H1 (cell line): ENCODE measurements at regions not wholly inside any gene's neighbourhood (a gene's known extent, or its start where the extent isn't known, plus 50 kb on each side); places are given as distances from the start of the nearest gene placed in this dataset.

Experiments used
- CTCF ChIA-PET: fragments of 300-600 bp; sonication (Branson Sonifier 250); formaldehyde crosslinking; loops from one replicate; lab custom pipeline; 2021; ENCODE audit not compliant: partially characterized antibody; lab: Charles Lee
- POLR2A ChIA-PET: fragments of 300-600 bp; sonication (Branson Sonifier 250); formaldehyde crosslinking; loops from one replicate; lab custom pipeline; 2021; ENCODE audit warnings: inconsistent platforms; ENCODE audit not compliant: partially characterized antibody; lab: Charles Lee
- DNase-seq, 2 experiments: peaks; one replicate each; pipeline versions ENCODE4 v3.0.0 to v3.0.0-alpha.2; 2010 to 2022; ENCODE audit warnings: low spot score in 2 of 2, low read depth in 1 of 2, mixed read lengths in 1 of 2
- FAIRE-seq: peaks from 2 replicates; lab custom pipeline; 2011; peaks lifted over from hg19 to GRCh38; lab: Jason Lieb, UNC
- H2AFZ ChIP-seq: 2 replicates; pipeline ENCODE4 v1.8.1; 2012; ENCODE audit warnings: low read length, inconsistent platforms
- H2AK5ac ChIP-seq: 2 replicates; pipeline ENCODE4 v1.6.1; 2013; ENCODE audit warnings: low read depth, low read length
- H2BK120ac ChIP-seq: replicated peaks from 2 replicates; pipeline ENCODE3; 2013; ENCODE audit warnings: low read depth, low read length, inconsistent platforms
- H2BK12ac ChIP-seq: 2 replicates; pipeline ENCODE4 v1.6.1; 2013; ENCODE audit warnings: low read depth, low read length
- H2BK15ac ChIP-seq: 2 replicates; pipeline ENCODE4 v1.6.1; 2013; ENCODE audit warnings: low read length
- H2BK20ac ChIP-seq: 2 replicates; pipeline ENCODE4 v1.6.1; 2013; ENCODE audit warnings: low read length
- H2BK5ac ChIP-seq: 2 replicates; pipeline ENCODE4 v1.6.1; 2013; ENCODE audit warnings: low read depth, low read length
- H3K14ac ChIP-seq: 2 replicates; pipeline ENCODE4 v1.6.1; 2013; ENCODE audit warnings: inconsistent platforms; ENCODE audit not compliant: insufficient read length
- H3K18ac ChIP-seq: 2 replicates; pipeline ENCODE4 v1.6.1; 2013; ENCODE audit warnings: low read length; ENCODE audit errors: extremely low read depth
- H3K23ac ChIP-seq: 2 replicates; pipeline ENCODE4 v1.6.1; 2013; ENCODE audit warnings: inconsistent platforms; ENCODE audit not compliant: insufficient read length
- H3K23me2 ChIP-seq: 2 replicates; pipeline ENCODE4 v1.6.1; 2013; ENCODE audit warnings: low read depth, low read length
- H3K27ac ChIP-seq: 2 replicates; pipeline ENCODE4 v1.6.1; 2011; ENCODE audit warnings: low read depth, low read length, inconsistent platforms
- H3K27me3 ChIP-seq, 4 experiments: replicated peaks in 1 of 4; 1 replicate in 1 of 4; 2 replicates in 3 of 4; pipeline versions ENCODE4 v1.6.1 to v1.8.1; 2011 to 2013; ENCODE audit warnings: low read length in 3 of 4, mild to moderate bottlenecking in 3 of 4, inconsistent platforms in 2 of 4, mixed read lengths in 2 of 4, moderate library complexity in 1 of 4; ENCODE audit not compliant: control insufficient read depth in 3 of 4, insufficient read depth in 3 of 4; ENCODE audit errors: extremely low read depth in 1 of 4
- H3K36me3 ChIP-seq, 4 experiments: 2 replicates each; pipeline versions ENCODE4 v1.6.1 to v1.8.1; 2011 to 2013; ENCODE audit warnings: mild to moderate bottlenecking in 4 of 4, low read length in 3 of 4, moderate library complexity in 2 of 4, control low read depth in 1 of 4, inconsistent platforms in 1 of 4; ENCODE audit not compliant: insufficient read depth in 4 of 4, control insufficient read depth in 2 of 4
- H3K4ac ChIP-seq: replicated peaks from 2 replicates; pipeline ENCODE3; 2013; ENCODE audit warnings: low read length, low read depth, mixed read lengths, inconsistent platforms; ENCODE audit not compliant: insufficient read length
- H3K4me1 ChIP-seq, 4 experiments: replicated peaks in 1 of 4; 1 replicate in 1 of 4; 2 replicates in 3 of 4; pipeline versions ENCODE4 v1.6.1 to v1.8.1; 2011 to 2013; ENCODE audit warnings: low read length in 3 of 4, inconsistent platforms in 2 of 4, mixed read lengths in 1 of 4; ENCODE audit not compliant: insufficient read depth in 4 of 4, control insufficient read depth in 3 of 4
- H3K4me2 ChIP-seq, 2 experiments: 2 replicates each; pipeline versions ENCODE4 v1.6.1 to v1.8.1; 2011 to 2013; ENCODE audit warnings: low read depth in 2 of 2, low read length in 2 of 2, control low read depth in 1 of 2, inconsistent platforms in 1 of 2, mild to moderate bottlenecking in 1 of 2; ENCODE audit not compliant: insufficient read depth in 1 of 2
- H3K4me3 ChIP-seq, 4 experiments: fragments of 200-600, 300-600 bp in 1 of 4; sonication (generic), shearing (Covaris generic), sonication (Bioruptor Twin) in 1 of 4; 2 replicates each; pipeline versions ENCODE4 v1.5.1 to v1.8.1; 2011 to 2016; ENCODE audit warnings: low read length in 4 of 4, low read depth in 3 of 4, control low read depth in 2 of 4, inconsistent platforms in 2 of 4, mild to moderate bottlenecking in 2 of 4, mixed read lengths in 1 of 4, moderate library complexity in 1 of 4; ENCODE audit not compliant: insufficient read depth in 2 of 4; ENCODE audit errors: extremely low read depth in 1 of 4
- H3K56ac ChIP-seq: replicated peaks from 2 replicates; pipeline ENCODE3; 2013; ENCODE audit warnings: low read depth, mild to moderate bottlenecking, mixed read lengths, low read length, inconsistent platforms; ENCODE audit not compliant: insufficient read length
- H3K79me1 ChIP-seq: 2 replicates; pipeline ENCODE4 v1.6.1; 2013; ENCODE audit warnings: low read depth, low read length, control low read depth
- H3K79me2 ChIP-seq, 2 experiments: 2 replicates each; pipeline versions ENCODE4 v1.6.1 to v1.8.1; 2012 to 2013; ENCODE audit warnings: low read length in 2 of 2, mild to moderate bottlenecking in 2 of 2, inconsistent platforms in 1 of 2; ENCODE audit not compliant: insufficient read depth in 2 of 2, control insufficient read depth in 1 of 2
- H3K9ac ChIP-seq, 4 experiments: replicated peaks in 1 of 4; 1 replicate in 1 of 4; 2 replicates in 3 of 4; pipeline versions ENCODE4 v1.6.1 to v1.8.1; 2011 to 2013; ENCODE audit warnings: low read depth in 3 of 4, low read length in 3 of 4, control low read depth in 2 of 4, mild to moderate bottlenecking in 2 of 4, moderate library complexity in 2 of 4, inconsistent platforms in 1 of 4; ENCODE audit errors: extremely low read depth in 1 of 4
- H3K9me3 ChIP-seq, 2 experiments: 2 replicates each; pipeline versions ENCODE4 v1.6.1 to v1.8.1; 2012 to 2013; ENCODE audit warnings: mild to moderate bottlenecking in 2 of 2, moderate library complexity in 2 of 2, control low read depth in 1 of 2, inconsistent platforms in 1 of 2, low read depth in 1 of 2, low read length in 1 of 2, mixed read lengths in 1 of 2; ENCODE audit not compliant: insufficient read depth in 2 of 2
- H4K20me1 ChIP-seq, 2 experiments: replicated peaks in 1 of 2; 2 replicates each; pipeline versions ENCODE3 to v1.8.1; 2011 to 2013; ENCODE audit warnings: inconsistent platforms in 2 of 2, low read length in 2 of 2, mild to moderate bottlenecking in 1 of 2; ENCODE audit not compliant: insufficient read depth in 2 of 2, control insufficient read depth in 1 of 2
- H4K5ac ChIP-seq: 2 replicates; pipeline ENCODE4 v1.6.1; 2013; ENCODE audit warnings: low read length, low read depth, mixed read lengths, inconsistent platforms; ENCODE audit not compliant: insufficient read length
- H4K8ac ChIP-seq: 2 replicates; pipeline ENCODE4 v1.8.0; 2013; ENCODE audit warnings: mild to moderate bottlenecking, moderate library complexity, low read length, inconsistent platforms; ENCODE audit not compliant: insufficient read depth; ENCODE audit errors: extremely low read depth
- H4K91ac ChIP-seq: replicated peaks from 2 replicates; pipeline ENCODE3; 2013; ENCODE audit warnings: low read length, mixed read lengths, inconsistent platforms; ENCODE audit not compliant: insufficient read length
- ASH2L ChIP-seq: fragments of 200-600, 300-600 bp; sonication (generic); IDR thresholded peaks from one replicate; pipeline ENCODE4 v1.7.1; 2017; ENCODE audit warnings: low read length
- BRCA1 ChIP-seq: IDR thresholded peaks from 2 replicates; pipeline ENCODE4 v1.6.1; 2012; ENCODE audit warnings: low read depth, low read length, improper control_type of control experiment
- HDAC2 ChIP-seq, 2 experiments: fragments of 300-600 bp in 1 of 2; sonication (generic) in 1 of 2; IDR thresholded peaks; 2 replicates each; pipeline ENCODE4 v1.6.1; 2011 to 2012; ENCODE audit warnings: low read depth in 2 of 2, low read length in 2 of 2, mild to moderate bottlenecking in 2 of 2, moderate library complexity in 2 of 2, borderline replicate concordance in 1 of 2, inconsistent platforms in 1 of 2
- KDM1A ChIP-seq: fragments of 200-600, 300-600 bp; sonication (generic); IDR thresholded peaks from 2 replicates; pipeline ENCODE4 v1.7.1; 2016; ENCODE audit warnings: mild to moderate bottlenecking, low read length, borderline replicate concordance
- NANOG ChIP-seq: IDR thresholded peaks from 2 replicates; pipeline ENCODE4 v1.6.1; 2011; ENCODE audit warnings: low read length, low read depth, mild to moderate bottlenecking, inconsistent platforms; ENCODE audit not compliant: insufficient read depth, poor library complexity, severe bottlenecking
- RBBP5 ChIP-seq: IDR thresholded peaks from 2 replicates; pipeline ENCODE4 v1.7.1; 2012; ENCODE audit warnings: low read depth, mild to moderate bottlenecking, inconsistent platforms, low read length, moderate library complexity, borderline replicate concordance
- RXRA ChIP-seq: IDR thresholded peaks from 2 replicates; pipeline ENCODE4 v1.6.1; 2011; ENCODE audit warnings: low read depth, mild to moderate bottlenecking, low read length, moderate library complexity; ENCODE audit not compliant: insufficient read depth
- SAP30 ChIP-seq: fragments of 300-600 bp; sonication (generic); IDR thresholded peaks from 2 replicates; pipeline ENCODE4 v1.7.1; 2012; ENCODE audit warnings: low read length, moderate library complexity, mild to moderate bottlenecking, inconsistent platforms; ENCODE audit not compliant: insufficient read depth, insufficient replicate concordance
- SIRT6 ChIP-seq: IDR thresholded peaks from one replicate; pipeline ENCODE4 v1.7.1; 2012; ENCODE audit warnings: low read length, inconsistent platforms
- SIX5 ChIP-seq: IDR thresholded peaks from 2 replicates; pipeline ENCODE4 v1.6.1; 2011; ENCODE audit warnings: mild to moderate bottlenecking, low read depth, low read length
- TBP ChIP-seq: IDR thresholded peaks from 2 replicates; pipeline ENCODE4 v1.6.1; 2011; ENCODE audit warnings: low read depth, low read length, improper control_type of control experiment
- TF ChIP-seq, protein P1 (sequence below): IDR thresholded peaks from 2 replicates; pipeline ENCODE4 v1.6.1; 2011; ENCODE audit warnings: low read length, improper control_type of control experiment

DNA sequence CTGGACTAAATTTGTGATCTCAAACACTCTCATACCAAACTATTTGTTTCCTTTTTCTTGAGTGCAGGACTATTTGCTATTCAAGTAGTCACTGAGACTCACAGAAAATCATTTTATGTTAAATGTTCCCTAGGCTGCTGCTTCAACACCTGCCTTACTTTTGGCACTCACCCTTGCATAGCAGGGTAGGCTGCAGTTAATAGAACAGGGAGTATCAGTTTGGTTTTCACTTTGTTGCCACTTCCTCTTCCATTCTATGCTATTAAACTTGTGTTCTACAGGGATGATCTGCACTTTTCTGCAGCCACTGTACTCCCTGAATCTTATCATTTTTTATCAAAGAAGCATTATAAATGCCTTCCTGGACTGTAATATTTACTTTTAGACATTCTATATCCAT lies 148.7 kb upstream of the PRMT6 start:
- H3K23me2 ChIP-seq, result no peaks in the 10 kb centered on the region
- no peak overlapping the region for H3K4me2 ChIP-seq
- no peaks in the 10 kb centered on the region for H3K27me3 ChIP-seq
- no peak overlapping the region for H3K27ac ChIP-seq
- H4K20me1 ChIP-seq, result no peaks in the 10 kb centered on the region
- no peak overlapping the region for H3K23ac ChIP-seq
- H3K56ac ChIP-seq, result no peak overlapping the region
- no peaks in the 10 kb centered on the region for H3K4me1 ChIP-seq
- H2BK20ac ChIP-seq, result no peak overlapping the region
- H3K9ac ChIP-seq, result no peak overlapping the region
- no peak overlapping the region for H2BK120ac ChIP-seq
- DNase-seq, result no peak
- no peak overlapping the region for H2AFZ ChIP-seq
- POLR2A ChIA-PET, result no interaction called here
- no peak overlapping the region for H2BK15ac ChIP-seq
- H3K79me2 ChIP-seq, result no peaks in the 10 kb centered on the region
- no peaks in the 10 kb centered on the region for H3K79me1 ChIP-seq
- H4K8ac ChIP-seq, result no peak overlapping the region
- H3K9me3 ChIP-seq, result no peaks in the 10 kb centered on the region
- no peak for FAIRE-seq
- H3K18ac ChIP-seq, result no peak overlapping the region
- H3K36me3 ChIP-seq, result no peaks in the 10 kb centered on the region
- H3K4me3 ChIP-seq, result no peak overlapping the region
- CTCF ChIA-PET, result no interaction called here
- no peak overlapping the region for H3K4ac ChIP-seq
- no peak overlapping the region for H2AK5ac ChIP-seq
- no peak overlapping the region for H2BK5ac ChIP-seq
- H2BK12ac ChIP-seq, result no peak overlapping the region
- TF ChIP-seq TBP (no peak), SAP30 (no peak), ASH2L (no peak), BRCA1 (no peak), RXRA (no peak), SIX5 (no peak), NANOG (no peak), RBBP5 (no peak), KDM1A (no peak), HDAC2 (IDR thresholded peaks at IDR 0.05; ENCODE audit: borderline replicate concordance in 1 of 2, low read depth in 2 of 2, low read length in 2 of 2) (no peak), SIRT6 (no peak)
- TF ChIP-seq, protein P1, sequence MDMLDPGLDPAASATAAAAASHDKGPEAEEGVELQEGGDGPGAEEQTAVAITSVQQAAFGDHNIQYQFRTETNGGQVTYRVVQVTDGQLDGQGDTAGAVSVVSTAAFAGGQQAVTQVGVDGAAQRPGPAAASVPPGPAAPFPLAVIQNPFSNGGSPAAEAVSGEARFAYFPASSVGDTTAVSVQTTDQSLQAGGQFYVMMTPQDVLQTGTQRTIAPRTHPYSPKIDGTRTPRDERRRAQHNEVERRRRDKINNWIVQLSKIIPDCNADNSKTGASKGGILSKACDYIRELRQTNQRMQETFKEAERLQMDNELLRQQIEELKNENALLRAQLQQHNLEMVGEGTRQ, result no peak
- H4K5ac ChIP-seq, result no peak overlapping the region
- no peak overlapping the region for H4K91ac ChIP-seq
- H3K14ac ChIP-seq, result no peak overlapping the region
